ENCODE measurements at regions not wholly inside any gene's neighbourhood (a gene's known extent, or its start where the extent isn't known, plus 50 kb on each side); places are given as distances from the start of the nearest gene placed in this dataset.

- Histone ChIP-seq H3K4me1 (ENCODE audit: control insufficient read depth, insufficient read depth, low read length) (no peaks in the 10 kb centered on the region), H4K5ac (ENCODE audit: low read depth, low read length) (no peak overlapping the region), H3K18ac (ENCODE audit: low read depth, low read length) (no peak overlapping the region), H3K23ac (ENCODE audit: low read depth, low read length) (no peak overlapping the region), H4K20me1 (ENCODE audit: insufficient read depth, low read length) (no peaks in the 10 kb centered on the region), H3K4me2 (ENCODE audit: low read depth, low read length) (no peak overlapping the region), H2BK5ac (ENCODE audit: low read depth, low read length, poor library complexity, severe bottlenecking) (no peak overlapping the region), H2AK9ac (replicated peaks; ENCODE audit: low read depth, low read length, poor library complexity) (no peak overlapping the region), H4K91ac (ENCODE audit: insufficient read depth, low read depth, low read length) (no peak overlapping the region), H3K4ac (ENCODE audit: low read depth, low read length) (no peak overlapping the region), H3K9me1 (ENCODE audit: insufficient read depth, low read length) (no peaks in the 10 kb centered on the region), H2AK5ac (ENCODE audit: low read depth, low read length) (no peak overlapping the region), H3K36me3 (ENCODE audit: control insufficient read depth, insufficient read depth, low read length) (no peaks in the 10 kb centered on the region), H3K27me3 (ENCODE audit: control insufficient read depth, insufficient read depth, low read length) (no peaks in the 10 kb centered on the region), H3K56ac (ENCODE audit: extremely low read depth, insufficient read depth, low read length) (no peak overlapping the region), H3K4me3 (ENCODE audit: insufficient read depth, low read depth, low read length) (no peak overlapping the region), H2AFZ (replicated peaks; ENCODE audit: low read length, poor library complexity) (no peak overlapping the region), H2BK15ac (ENCODE audit: low read depth, low read length) (no peak overlapping the region), H3K9me3 (ENCODE audit: control insufficient read depth, insufficient read depth, low read length) (no peaks in the 10 kb centered on the region), H3K14ac (replicated peaks; ENCODE audit: low read depth, low read length) (no peak overlapping the region), H3K27ac (ENCODE audit: insufficient read depth, low read length) (no peak overlapping the region), H3K9ac (ENCODE audit: low read depth, low read length) (no peak overlapping the region), H4K8ac (ENCODE audit: low read depth in 2 of 2, low read length in 2 of 2) (no peak overlapping the region), H3K79me1 (ENCODE audit: low read depth in 1 of 2, low read length in 2 of 2) (no peaks in the 10 kb centered on the region), H2BK120ac (ENCODE audit: low read depth, low read length) (no peak overlapping the region), H2BK20ac (ENCODE audit: low read depth, low read length) (no peak overlapping the region)
- intact Hi-C loops (cut with micrococcal nuclease) (no loop called here), dilution Hi-C loops (cut with HindIII; ENCODE audit: low sequenced_read_pairs, unreplicated experiment) (no loop called here), in situ Hi-C loops (cut with MboI; ENCODE audit: low sequenced_read_pairs) (no loop called here)
- ATAC-seq (ENCODE audit: low read depth) (no peak), DNase-seq (no peak)
- POLR2A ChIA-PET (ENCODE audit: unreplicated experiment), result no interaction called here
- TF ChIP-seq RAD21 (IDR thresholded peaks at IDR 0.05; ENCODE audit: low read length) (no peak), CHD1 (IDR thresholded peaks at IDR 0.05; ENCODE audit: low read depth, low read length) (no peak), CTCF (conservative IDR thresholded peaks at IDR 0.05; ENCODE audit: low read depth, low read length) (no peak), SMC3 (IDR thresholded peaks at IDR 0.05; ENCODE audit: low read depth, low read length) (no peak), FOS (IDR thresholded peaks at IDR 0.05; ENCODE audit: low read depth, low read length) (no peak), MAZ (IDR thresholded peaks at IDR 0.05; ENCODE audit: borderline replicate concordance, low read depth, low read length) (no peak), MAFK (IDR thresholded peaks at IDR 0.05; ENCODE audit: low read depth, low read length) (no peak), CEBPB (IDR thresholded peaks at IDR 0.05; ENCODE audit: low read depth, low read length) (no peak), RFX5 (IDR thresholded peaks at IDR 0.05; ENCODE audit: low read depth, low read length) (no peak), BHLHE40 (IDR thresholded peaks at IDR 0.05; ENCODE audit: low read depth, low read length) (no peak), MXI1 (IDR thresholded peaks at IDR 0.05; ENCODE audit: borderline replicate concordance, low read depth, low read length) (no peak), NFE2L2 (IDR thresholded peaks at IDR 0.05; ENCODE audit: low read depth, low read length) (no peak), POLR2A (IDR thresholded peaks at IDR 0.05; ENCODE audit: low read depth, low read length) (no peak), USF2 (IDR thresholded peaks at IDR 0.05; ENCODE audit: low read depth, low read length) (no peak), RCOR1 (IDR thresholded peaks at IDR 0.05; ENCODE audit: insufficient replicate concordance, low read length) (no peak), ELK1 (IDR thresholded peaks at IDR 0.05; ENCODE audit: borderline replicate concordance, low read depth, low read length) (no peak)
- CTCF ChIA-PET, result no interaction called here
- no TSS peak for BruUV-seq (replicated peaks)
- WGBS, 2 experiments (ENCODE audit: extremely low coverage in 2 of 2, insufficient read length in 1 of 2), result no CpG with 5 or more reads among the region's 3 CpGs
Observed at GRCh38 chr5:113755516-113755915, 242.0 kb downstream of the YTHDC2 start.
